ENCODE measurements at regions not wholly inside any gene's neighbourhood (a gene's known extent, or its start where the extent isn't known, plus 50 kb on each side); places are given as distances from the start of the nearest gene placed in this dataset.

- Histone ChIP-seq H3K27me3 (peaks cover 6% of the 10 kb centered on the region), H3K4me1 (no peaks in the 10 kb centered on the region), H3K9me3 (no peaks in the 10 kb centered on the region), H3K27ac (no peak overlapping the region), H3K4me3 (no peak overlapping the region), H3K36me3 (no peaks in the 10 kb centered on the region)
- 19% methylated on average over 16 of the region's 16 CpGs for WGBS
- no peak for DNase-seq (ENCODE audit: low spot score in 2 of 2)
- TF ChIP-seq POLR2A (IDR thresholded peaks at IDR 0.05) (no peak), CTCF (IDR thresholded peaks at IDR 0.05) (no peak), POLR2AphosphoS5 (IDR thresholded peaks at IDR 0.05) (no peak), EP300 (IDR thresholded peaks at IDR 0.05) (no peak)
These were observed 467.1 kb downstream of the MIAT start for GRCh38 chr22:27124351-27124966.

- Histone ChIP-seq H3K9me3 (no peaks in the 10 kb centered on the region), H3K36me3 (no peaks in the 10 kb centered on the region), H3K27ac (no peak overlapping the region), H3K4me1 (no peaks in the 10 kb centered on the region), H3K4me3 (no peak overlapping the region), H3K27me3 (peaks cover 6% of the 10 kb centered on the region)
- DNase-seq (ENCODE audit: low spot score in 2 of 2) = no peak
- TF ChIP-seq POLR2AphosphoS5 (IDR thresholded peaks at IDR 0.05) (no peak), EP300 (IDR thresholded peaks at IDR 0.05) (no peak), POLR2A (IDR thresholded peaks at IDR 0.05) (no peak), CTCF (IDR thresholded peaks at IDR 0.05) (no peak)
- 72% methylated on average over 3 of the region's 3 CpGs for WGBS
These were observed 468.2 kb downstream of the MIAT start for GRCh38 chr22:27125539-27125938.

- no peak for DNase-seq (ENCODE audit: low spot score in 2 of 2)
- Histone ChIP-seq H3K27me3 (peaks cover 6% of the 10 kb centered on the region), H3K4me3 (no peak overlapping the region), H3K27ac (no peak overlapping the region), H3K4me1 (no peaks in the 10 kb centered on the region), H3K9me3 (no peaks in the 10 kb centered on the region), H3K36me3 (no peaks in the 10 kb centered on the region)
- TF ChIP-seq EP300 (IDR thresholded peaks at IDR 0.05) = no peak
- TF ChIP-seq CTCF (IDR thresholded peaks at IDR 0.05) = no peak
- TF ChIP-seq POLR2A (IDR thresholded peaks at IDR 0.05) = no peak
- no peak for TF ChIP-seq POLR2AphosphoS5 (IDR thresholded peaks at IDR 0.05)
- 70% methylated on average over 5 of the region's 5 CpGs for WGBS
These were observed 470.5 kb downstream of the MIAT start for GRCh38 chr22:27127911-27128310.

GRCh38 chr22:27128461-27129085 lies 471.2 kb downstream of the MIAT start:
- 60% methylated on average over 9 of the region's 9 CpGs for WGBS
- no peak for DNase-seq (ENCODE audit: low spot score in 2 of 2)
- no peak overlapping the region for H3K27ac ChIP-seq

More at GRCh38 chr22:27128461-27129085, 471.2 kb downstream of the MIAT start:
- Histone ChIP-seq H3K27me3 (peaks cover 6% of the 10 kb centered on the region), H3K36me3 (no peaks in the 10 kb centered on the region), H3K9me3 (no peaks in the 10 kb centered on the region), H3K4me3 (no peak overlapping the region), H3K4me1 (peaks cover 2% of the 10 kb centered on the region)
- no peak for TF ChIP-seq EP300 (IDR thresholded peaks at IDR 0.05)
- no peak for TF ChIP-seq CTCF (IDR thresholded peaks at IDR 0.05)
- TF ChIP-seq POLR2A (IDR thresholded peaks at IDR 0.05) = no peak
- no peak for TF ChIP-seq POLR2AphosphoS5 (IDR thresholded peaks at IDR 0.05)

Data from suprapubic skin (tissue), 4 donors.